Heart right ventricle (tissue), 16 donors: ENCODE measurements at regions not wholly inside any gene's neighbourhood (a gene's known extent, or its start where the extent isn't known, plus 50 kb on each side); places are given as distances from the start of the nearest gene placed in this dataset.

Source experiments
- ATAC-seq, 8 donors: fragments of 200-7000 bp; cut with Tn5 transposase; one replicate each; pipeline ENCODE4 v1.9.1; 2020; ENCODE audit warnings: mild to moderate bottlenecking in 8 of 8, moderate library complexity in 8 of 8, moderate number of reproducible peaks in 1 of 8
- DNase-seq, 2 donors: peaks; one replicate each; pipeline ENCODE4 v3.0.0-alpha.2; 2020
- H3K27ac ChIP-seq, 10 donors: fragments of 200-600 bp; sonication (generic) in 2 of 10; one replicate each; pipeline versions ENCODE4 v1.5.0 to v1.8.0; 2020 to 2022; ENCODE audit warnings: mild to moderate bottlenecking in 3 of 10
- H3K27me3 ChIP-seq, 7 donors: fragments of 200-600 bp; one replicate each; pipeline ENCODE4 v1.8.0; 2021 to 2022; ENCODE audit warnings: mild to moderate bottlenecking in 2 of 7
- H3K36me3 ChIP-seq, 9 donors: fragments of 200-600 bp; sonication (generic) in 1 of 9; one replicate each; pipeline versions ENCODE4 v1.5.0 to v1.8.0; 2020 to 2022; ENCODE audit warnings: mild to moderate bottlenecking in 2 of 9
- H3K4me1 ChIP-seq, 9 donors: fragments of 200-600 bp; sonication (generic) in 1 of 9; one replicate each; pipeline versions ENCODE4 v1.5.0 to v1.8.0; 2020 to 2022; ENCODE audit warnings: mild to moderate bottlenecking in 4 of 9
- H3K4me3 ChIP-seq, 10 donors: fragments of 200-600 bp; sonication (generic) in 2 of 10; one replicate each; pipeline versions ENCODE4 v1.5.0 to v1.8.0; 2020 to 2022; ENCODE audit warnings: mild to moderate bottlenecking in 7 of 10, moderate library complexity in 2 of 10
- H3K9me3 ChIP-seq, 11 donors: fragments of 200-600 bp in 10 of 11; sonication (generic) in 2 of 11; one replicate each; pipeline versions ENCODE4 v1.5.0 to v1.8.0; 2013 to 2022; ENCODE audit warnings: mild to moderate bottlenecking in 2 of 11, control low read depth in 1 of 11, moderate library complexity in 1 of 11
- CTCF ChIP-seq, 9 donors: fragments of 200-600 bp; sonication (generic) in 2 of 9; IDR thresholded peaks; one replicate each; pipeline versions ENCODE4 v1.5.0 to v1.8.0; 2021 to 2022; ENCODE audit warnings: antibody characterized with exemption in 9 of 9, mild to moderate bottlenecking in 5 of 9, moderate library complexity in 1 of 9
- WGBS, 2 donors: extraction: QIAGEN DNeasy Blood & Tissue Kit; methylation state at CpG; one replicate each; pipeline ENCODE4 v1.1.7; 2013; ENCODE audit warnings: inconsistent platforms in 1 of 2; 5-methylcytosine and 5-hydroxymethylcytosine counted together
- intact Hi-C, 10 donors: fragments of 100-400 bp; cut with DNase I; formaldehyde crosslinking; loops; one replicate each; pipeline versions ENCODE4 v1.11.1 to v1.14.2; 2022
- donor health status: Arrhythmogenic right ventricular cardiomyopathy.
- donor health status: ischemic (EF 13 %, LVEDD 7.1; RV severe dilation, severe dysfunction).
- donor health status: healthy with polysubstance abuse.
- donor health status: DM: no; HTN: yes; CAD: no.
- donor health status: DM: no; HTN: no; CAD: no.
- donor health status: ischemic (EF 25% LVEDD 6.9; RV normal size, moderate dysfunction).
- donor health status: ischemic (EF 25% LVEDD 5.7; RV mildly dilated, moderate dysfunction).
- donor health status: healthy.
- donor health status: DM: yes; HTN: yes; CAD: no.
- donor health status: Ischemic cardiomyopathy.
- donor health status: ischemic (EF 35%, LVEDD 5.7; RV mildly dilated, moderate dysfunction).
- donor health status: nonischemic (EF 11% LVEDD 7.7; RV severe dilation, severe dysfunction).
- donor health status: DM: yes; HTN: yes; CAD: no.
- donor health status: PGD.
- donor health status: ischemic (EF 29% LVEDD 5.4; RV normal size, mild dysfunction).
- donor health status: nonischemic (EF 23%, LVEDD 6.1; RV moderate dilation, normal function).

GRCh38 chr1:91585982-91586381 is 85.3 kb downstream of the CDC7 start:
- Histone ChIP-seq H3K9me3 (no peaks in the 10 kb centered on the region), H3K4me3 (no peak overlapping the region), H3K27ac (peak overlapping the region in 6 of 10 donors; percentile 60 to 82 (median 72)), H3K4me1 (peaks cover 0 to 40% (median 21%) of the 10 kb centered on the region in 9 donors), H3K36me3 (no peaks in the 10 kb centered on the region), H3K27me3 (no peaks in the 10 kb centered on the region)
- DNase-seq (no peak), ATAC-seq (no peak)
- intact Hi-C loops: loop anchor here in 3 of 10 donors (10.0 kb wide), 2 partner anchors 119 to 239 kb away; no protein-coding TSS in a partner anchor
- WGBS, 2 donors: 76 to 77% methylated on average over 7 of the region's 7 CpGs
- TF ChIP-seq CTCF (IDR thresholded peaks at IDR 0.05): no peak

GRCh38 chr1:91589437-91589836 is 88.8 kb downstream of the CDC7 start:
- peak in 1 of 9 donors; percentile 16 for TF ChIP-seq CTCF (IDR thresholded peaks at IDR 0.05)
- Histone ChIP-seq H3K4me3 (no peak overlapping the region), H3K4me1 (peaks cover 0 to 32% (median 17%) of the 10 kb centered on the region in 9 donors), H3K36me3 (no peaks in the 10 kb centered on the region), H3K27ac (peak overlapping the region in 1 of 10 donors; percentile 46), H3K27me3 (no peaks in the 10 kb centered on the region), H3K9me3 (no peaks in the 10 kb centered on the region)
- no peak for ATAC-seq
- intact Hi-C loops: loop anchor here in 3 of 10 donors (10.0 kb wide), 2 partner anchors 115 to 235 kb away; no protein-coding TSS in a partner anchor
- no peak for DNase-seq

- Histone ChIP-seq H3K4me3 (no peak overlapping the region), H3K27ac (peak overlapping the region in 3 of 10 donors; percentile 13 to 31 (median 25)), H3K9me3 (no peaks in the 10 kb centered on the region), H3K4me1 (peaks cover 0 to 32% (median 17%) of the 10 kb centered on the region in 9 donors), H3K27me3 (no peaks in the 10 kb centered on the region), H3K36me3 (no peaks in the 10 kb centered on the region)
- WGBS, 2 donors: 66 to 75% methylated on average over 13 of the region's 13 CpGs
- TF ChIP-seq CTCF (IDR thresholded peaks at IDR 0.05): no peak
- intact Hi-C loops: no loop called here
- no peak for DNase-seq
- ATAC-seq: peak in 5 of 8 donors; percentile 21 to 79 (median 74)
These were observed 90.7 kb downstream of the CDC7 start for GRCh38 chr1:91591175-91591974.

- DNase-seq: no peak
- no peaks in the 10 kb centered on the region for H3K9me3 ChIP-seq
- no peak overlapping the region for H3K27ac ChIP-seq
- intact Hi-C loops: no loop called here
- ATAC-seq: no peak
- no peak for TF ChIP-seq CTCF (IDR thresholded peaks at IDR 0.05)
- H3K27me3 ChIP-seq: no peaks in the 10 kb centered on the region
- H3K4me3 ChIP-seq: no peak overlapping the region
- WGBS, 2 donors: 85 to 96% methylated on average over 5 of the region's 5 CpGs
- peaks cover 0 to 32% (median 17%) of the 10 kb centered on the region in 9 donors for H3K4me1 ChIP-seq
- H3K36me3 ChIP-seq: no peaks in the 10 kb centered on the region
These were observed 92.2 kb downstream of the CDC7 start for GRCh38 chr1:91592716-91593477.
